WTC11 (cell line): ENCODE measurements at regions not wholly inside any gene's neighbourhood (a gene's known extent, or its start where the extent isn't known, plus 50 kb on each side); places are given as distances from the start of the nearest gene placed in this dataset.

Source experiments
- ATAC-seq: fragments of 200-7000 bp; cut with Tn5 transposase; 2 replicates; pipeline ENCODE4 v1.10.0; 2021; ENCODE audit warnings: mild to moderate bottlenecking, moderate library complexity
- CTCF ChIA-PET: fragments of 300-600 bp; sonication (Branson Sonifier 250); formaldehyde crosslinking; loops from one replicate; lab custom pipeline; 2021; ENCODE audit warnings: antibody characterized with exemption; lab: Charles Lee
- POLR2A ChIA-PET: fragments of 350-600 bp; sonication (Branson Sonifier 250); formaldehyde crosslinking; loops from one replicate; lab custom pipeline; 2021; ENCODE audit warnings: antibody characterized with exemption; lab: Charles Lee
- DNase-seq: peaks from one replicate; pipeline ENCODE4 v3.0.0; 2021; ENCODE audit warnings: low spot score
- H3K27ac Mint-ChIP-seq: 2 replicates; pipeline ENCODE4 v1.8.0; 2021; ENCODE audit warnings: mixed read lengths
- H3K27me3 Mint-ChIP-seq: 2 replicates; pipeline ENCODE4 v1.8.0; 2021; ENCODE audit warnings: low read depth, mild to moderate bottlenecking, moderate library complexity, mixed read lengths
- H3K36me3 Mint-ChIP-seq: 2 replicates; pipeline ENCODE4 v1.8.0; 2021; ENCODE audit warnings: mixed read lengths
- H3K4me1 Mint-ChIP-seq: 2 replicates; pipeline ENCODE4 v1.8.0; 2022; ENCODE audit warnings: mixed read lengths
- H3K4me3 Mint-ChIP-seq: 2 replicates; pipeline ENCODE4 v1.8.0; 2021; ENCODE audit warnings: mild to moderate bottlenecking, moderate library complexity, mixed read lengths
- H3K9me3 Mint-ChIP-seq: 2 replicates; pipeline ENCODE4 v1.8.0; 2021; ENCODE audit warnings: mixed read lengths
- ARID4B ChIP-seq: sonication (generic); formaldehyde crosslinking; IDR thresholded peaks from 2 replicates; pipeline ENCODE4 v1.8.0; 2023; ENCODE audit warnings: missing genetic modification reagents, mild to moderate bottlenecking, borderline replicate concordance
- ATF1 ChIP-seq: sonication (generic); formaldehyde crosslinking; IDR thresholded peaks from 2 replicates; pipeline ENCODE4 v1.8.1; 2023; ENCODE audit warnings: mild to moderate bottlenecking, moderate library complexity, missing genetic modification reagents
- CREB1 ChIP-seq: sonication (generic); formaldehyde crosslinking; IDR thresholded peaks from 2 replicates; pipeline ENCODE4 v1.8.0; 2023; ENCODE audit warnings: mild to moderate bottlenecking, missing genetic modification reagents
- ELF4 ChIP-seq: sonication (generic); formaldehyde crosslinking; IDR thresholded peaks from 2 replicates; pipeline ENCODE4 v1.8.1; 2022; ENCODE audit warnings: low read depth, mild to moderate bottlenecking, moderate library complexity, missing genetic modification reagents
- ETV6 ChIP-seq: sonication (generic); formaldehyde crosslinking; IDR thresholded peaks from 2 replicates; pipeline ENCODE4 v1.8.1; 2022; ENCODE audit warnings: mild to moderate bottlenecking, missing genetic modification reagents
- FOXK1 ChIP-seq: sonication (generic); formaldehyde crosslinking; IDR thresholded peaks from 2 replicates; pipeline ENCODE4 v1.8.0; 2022; ENCODE audit warnings: mild to moderate bottlenecking, moderate library complexity, missing genetic modification reagents
- GABPB1 ChIP-seq: sonication (generic); formaldehyde crosslinking; IDR thresholded peaks from 2 replicates; pipeline ENCODE4 v1.8.1; 2023; ENCODE audit warnings: mild to moderate bottlenecking, missing genetic modification reagents
- NR3C1 ChIP-seq: sonication (generic); formaldehyde crosslinking; conservative IDR thresholded peaks from 2 replicates; pipeline ENCODE4 v1.8.1; 2023; ENCODE audit warnings: low read depth, mild to moderate bottlenecking, missing genetic modification reagents
- PRDM15 ChIP-seq: sonication (generic); formaldehyde crosslinking; IDR thresholded peaks from 2 replicates; pipeline ENCODE4 v1.8.0; 2022; ENCODE audit warnings: missing genetic modification reagents
- TEAD1 ChIP-seq: sonication (generic); formaldehyde crosslinking; IDR thresholded peaks from 2 replicates; pipeline ENCODE4 v1.8.0; 2022; ENCODE audit warnings: mild to moderate bottlenecking, missing genetic modification reagents
- ZNF232 ChIP-seq: sonication (generic); formaldehyde crosslinking; IDR thresholded peaks from 2 replicates; pipeline ENCODE4 v1.8.0; 2022; ENCODE audit warnings: mild to moderate bottlenecking, missing genetic modification reagents
- ZNF416 ChIP-seq: fragments of 250-450 bp; sonication (Bioruptor Pico); IDR thresholded peaks from 2 replicates; pipeline ENCODE4 v1.9.0; 2021; ENCODE audit warnings: mild to moderate bottlenecking, inconsistent platforms
- ZNF512 ChIP-seq: sonication (generic); formaldehyde crosslinking; IDR thresholded peaks from 2 replicates; pipeline ENCODE4 v1.8.1; 2022; ENCODE audit warnings: missing genetic modification reagents, borderline replicate concordance
- ZSCAN18 ChIP-seq: fragments of 250-450 bp; sonication (Bioruptor Pico); IDR thresholded peaks from 2 replicates; pipeline ENCODE4 v2.1.2; 2022; ENCODE audit warnings: mild to moderate bottlenecking, moderate library complexity
- TF ChIP-seq, protein P1 (sequence below): sonication (generic); formaldehyde crosslinking; IDR thresholded peaks from 2 replicates; pipeline ENCODE4 v1.8.1; 2023; ENCODE audit warnings: mild to moderate bottlenecking, missing genetic modification reagents, moderate library complexity

- Mint-ChIP-seq H3K27me3 (no peaks in the 10 kb centered on the region; the same call in 1 of the 2 replicates), H3K9me3 (peaks cover 3% of the 10 kb centered on the region), H3K36me3 (no peaks in the 10 kb centered on the region), H3K4me3 (no peak overlapping the region), H3K4me1 (peaks cover 3% of the 10 kb centered on the region; the same call in 1 of the 2 replicates), H3K27ac (no peak overlapping the region)
- TF ChIP-seq ZSCAN18 (CRISPR knock-in tag) (no peak), ARID4B (CRISPR knock-in tag) (no peak), ZNF416 (CRISPR knock-in tag) (no peak), ELF4 (no peak), ETV6 (CRISPR knock-in tag) (no peak), ZNF232 (CRISPR knock-in tag) (no peak), ATF1 (CRISPR knock-in tag) (no peak), NR3C1 (CRISPR knock-in tag) (no peak), TEAD1 (CRISPR knock-in tag) (no peak), GABPB1 (no peak), FOXK1 (no peak), PRDM15 (no peak), CREB1 (no peak), ZNF512 (CRISPR knock-in tag) (no peak)
- TF ChIP-seq, protein P1, sequence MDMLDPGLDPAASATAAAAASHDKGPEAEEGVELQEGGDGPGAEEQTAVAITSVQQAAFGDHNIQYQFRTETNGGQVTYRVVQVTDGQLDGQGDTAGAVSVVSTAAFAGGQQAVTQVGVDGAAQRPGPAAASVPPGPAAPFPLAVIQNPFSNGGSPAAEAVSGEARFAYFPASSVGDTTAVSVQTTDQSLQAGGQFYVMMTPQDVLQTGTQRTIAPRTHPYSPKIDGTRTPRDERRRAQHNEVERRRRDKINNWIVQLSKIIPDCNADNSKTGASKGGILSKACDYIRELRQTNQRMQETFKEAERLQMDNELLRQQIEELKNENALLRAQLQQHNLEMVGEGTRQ, result no peak
- no peak for ATAC-seq
- DNase-seq, result no peak
- CTCF ChIA-PET, result interaction anchor here (0.6 to 1.2 kb wide), 2 partner anchors 183 to 407 kb away, joined by 3 to 4 read pairs; no protein-coding TSS in a partner anchor
- POLR2A ChIA-PET, result no interaction called here
Measured at GRCh38 chr5:68478301-68479095, 262.9 kb downstream of the PIK3R1 start.
